ENCODE measurements at regions not wholly inside any gene's neighbourhood (a gene's known extent, or its start where the extent isn't known, plus 50 kb on each side); places are given as distances from the start of the nearest gene placed in this dataset.

DNA sequence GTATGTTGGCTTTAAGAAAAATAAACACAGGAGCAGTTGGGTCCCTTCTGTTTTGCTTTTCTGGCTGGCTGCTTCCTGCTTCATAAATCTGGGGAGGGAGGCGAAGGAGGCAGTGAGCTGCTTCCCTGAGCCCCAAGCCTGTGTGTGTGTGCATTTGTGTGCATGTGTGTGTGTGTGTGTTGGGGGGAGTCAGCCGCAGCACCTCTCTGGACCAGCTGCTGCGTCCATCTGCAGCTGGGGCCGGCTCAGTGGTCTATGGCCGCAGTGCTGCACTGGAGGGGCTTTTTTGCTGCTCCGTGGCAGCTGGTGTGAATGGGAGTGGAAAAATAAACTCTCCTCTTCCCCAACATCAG is 192.3 kb downstream of the RNF144A start:
- no peak for TF ChIP-seq POLR2A (IDR thresholded peaks at IDR 0.05; ENCODE audit: low read depth, low read length)
- no peak for TF ChIP-seq PAX5 (IDR thresholded peaks at IDR 0.05; ENCODE audit: insufficient read depth, low read length, severe bottlenecking)

Measured in GM12891 (cell line).